Tibial artery (tissue), 4 donors: ENCODE measurements at regions not wholly inside any gene's neighbourhood (a gene's known extent, or its start where the extent isn't known, plus 50 kb on each side); places are given as distances from the start of the nearest gene placed in this dataset.

ENCODE experiments used
- DNase-seq, 2 donors: peaks; one replicate each; pipeline ENCODE4 v3.0.0-alpha.2; 2019
- H3K27ac ChIP-seq, 2 donors: fragments of 200-600 bp; sonication (generic) in 1 of 2; 1 replicate in 1 of 2; 2 replicates in 1 of 2; pipeline ENCODE4 v1.5.1; 2018 to 2019; ENCODE audit warnings: mild to moderate bottlenecking in 1 of 2
- H3K27me3 ChIP-seq, 2 donors: fragments of 200-600 bp; sonication (generic) in 1 of 2; one replicate each; pipeline versions ENCODE4 v1.5.1 to v1.6.0; 2016 to 2019
- H3K36me3 ChIP-seq, 3 donors: fragments of 200-600 bp; sonication (generic) in 2 of 3; one replicate each; pipeline ENCODE4 v1.5.1; 2016 to 2019; ENCODE audit warnings: mild to moderate bottlenecking in 2 of 3
- H3K4me1 ChIP-seq, 4 donors: fragments of 200-600 bp; sonication (generic) in 2 of 4; 1 replicate in 3 of 4; 2 replicates in 1 of 4; pipeline ENCODE4 v1.5.1; 2016 to 2019
- H3K4me3 ChIP-seq, 2 donors: fragments of 200-600 bp; sonication (generic) in 1 of 2; 1 replicate in 1 of 2; 2 replicates in 1 of 2; pipeline ENCODE4 v1.5.1; 2018 to 2019; ENCODE audit warnings: mild to moderate bottlenecking in 2 of 2
- H3K9me3 ChIP-seq, 3 donors: fragments of 200-600 bp; sonication (generic) in 1 of 3; one replicate each; pipeline ENCODE4 v1.5.1; 2016 to 2019
- intact Hi-C: fragments of 100-400 bp; cut with DNase I; formaldehyde crosslinking; loops from one replicate; pipeline ENCODE4 v1.15.0; 2023; ENCODE audit warnings: low total_unique reads
- TF ChIP-seq, protein P1 (sequence below), 2 experiments: fragments of 200-600 bp in 1 of 2; fragments of 450-650 bp in 1 of 2; IDR thresholded peaks; one replicate each; pipeline ENCODE4 v1.5.1; 2017 to 2019; ENCODE audit warnings: antibody characterized with exemption in 2 of 2, mild to moderate bottlenecking in 1 of 2, moderate library complexity in 1 of 2

DNA sequence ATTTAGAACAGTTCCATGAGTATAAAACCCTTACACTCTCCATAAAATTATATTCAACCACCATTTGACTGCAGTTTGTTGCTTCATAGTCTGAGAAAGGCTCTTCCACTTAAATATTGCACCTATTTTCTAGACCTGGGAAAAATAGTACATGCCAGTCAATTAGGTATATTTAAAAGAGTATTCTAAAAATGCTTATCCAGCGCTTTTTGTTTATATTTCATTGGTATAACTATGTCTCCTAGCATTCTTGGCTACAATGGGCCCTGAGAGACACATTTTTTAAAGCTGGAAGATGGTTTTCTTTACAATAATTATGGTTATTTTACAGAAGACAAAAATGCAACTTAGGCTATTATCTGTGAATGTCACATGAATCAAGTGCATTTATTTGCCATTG lies 439.4 kb downstream of the KCNJ18 start:
- Histone ChIP-seq H3K36me3 (no peaks in the 10 kb centered on the region), H3K27ac (no peak overlapping the region), H3K9me3 (no peaks in the 10 kb centered on the region), H3K4me1 (no peaks in the 10 kb centered on the region), H3K4me3 (no peak overlapping the region), H3K27me3 (no peaks in the 10 kb centered on the region)
- no peak for DNase-seq
- TF ChIP-seq, protein P1, sequence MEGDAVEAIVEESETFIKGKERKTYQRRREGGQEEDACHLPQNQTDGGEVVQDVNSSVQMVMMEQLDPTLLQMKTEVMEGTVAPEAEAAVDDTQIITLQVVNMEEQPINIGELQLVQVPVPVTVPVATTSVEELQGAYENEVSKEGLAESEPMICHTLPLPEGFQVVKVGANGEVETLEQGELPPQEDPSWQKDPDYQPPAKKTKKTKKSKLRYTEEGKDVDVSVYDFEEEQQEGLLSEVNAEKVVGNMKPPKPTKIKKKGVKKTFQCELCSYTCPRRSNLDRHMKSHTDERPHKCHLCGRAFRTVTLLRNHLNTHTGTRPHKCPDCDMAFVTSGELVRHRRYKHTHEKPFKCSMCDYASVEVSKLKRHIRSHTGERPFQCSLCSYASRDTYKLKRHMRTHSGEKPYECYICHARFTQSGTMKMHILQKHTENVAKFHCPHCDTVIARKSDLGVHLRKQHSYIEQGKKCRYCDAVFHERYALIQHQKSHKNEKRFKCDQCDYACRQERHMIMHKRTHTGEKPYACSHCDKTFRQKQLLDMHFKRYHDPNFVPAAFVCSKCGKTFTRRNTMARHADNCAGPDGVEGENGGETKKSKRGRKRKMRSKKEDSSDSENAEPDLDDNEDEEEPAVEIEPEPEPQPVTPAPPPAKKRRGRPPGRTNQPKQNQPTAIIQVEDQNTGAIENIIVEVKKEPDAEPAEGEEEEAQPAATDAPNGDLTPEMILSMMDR (IDR thresholded peaks at IDR 0.05), result no peak
- intact Hi-C loops, result no loop called here

DNA sequence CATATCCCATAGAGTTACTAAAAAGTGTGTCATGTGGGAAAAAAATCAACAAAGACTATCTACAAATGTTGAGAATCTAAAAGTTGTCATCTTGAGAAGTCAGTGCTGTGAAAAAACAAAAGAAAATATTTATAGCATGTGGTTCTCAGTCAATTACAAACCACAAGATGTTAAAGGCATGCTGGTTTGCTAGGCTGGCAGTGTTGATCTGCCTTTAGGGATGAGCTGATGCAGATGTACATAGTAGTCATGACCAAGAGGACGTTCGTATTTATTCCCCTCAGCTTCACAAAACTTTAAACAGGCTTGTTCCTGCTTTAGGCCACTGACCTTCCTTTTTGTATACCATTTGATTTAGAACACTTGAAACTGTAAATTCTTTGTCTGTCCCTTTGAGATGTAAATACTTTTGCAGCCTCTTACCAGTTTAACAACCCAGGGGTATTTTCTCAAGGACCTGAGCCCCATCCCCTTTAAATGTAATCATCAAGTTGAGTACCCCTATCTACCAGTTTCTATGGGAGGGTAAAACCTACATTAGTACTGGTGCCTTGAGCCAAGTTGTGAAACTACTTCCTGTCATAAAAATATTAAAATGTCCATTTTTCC lies 446.6 kb downstream of the KCNJ18 start:
- no peak for DNase-seq
- Histone ChIP-seq H3K9me3 (no peaks in the 10 kb centered on the region), H3K27me3 (no peaks in the 10 kb centered on the region), H3K27ac (no peak overlapping the region), H3K4me1 (no peaks in the 10 kb centered on the region), H3K4me3 (no peak overlapping the region), H3K36me3 (no peaks in the 10 kb centered on the region)
- intact Hi-C loops, result no loop called here
- TF ChIP-seq, protein P1 (IDR thresholded peaks at IDR 0.05), result no peak

DNA sequence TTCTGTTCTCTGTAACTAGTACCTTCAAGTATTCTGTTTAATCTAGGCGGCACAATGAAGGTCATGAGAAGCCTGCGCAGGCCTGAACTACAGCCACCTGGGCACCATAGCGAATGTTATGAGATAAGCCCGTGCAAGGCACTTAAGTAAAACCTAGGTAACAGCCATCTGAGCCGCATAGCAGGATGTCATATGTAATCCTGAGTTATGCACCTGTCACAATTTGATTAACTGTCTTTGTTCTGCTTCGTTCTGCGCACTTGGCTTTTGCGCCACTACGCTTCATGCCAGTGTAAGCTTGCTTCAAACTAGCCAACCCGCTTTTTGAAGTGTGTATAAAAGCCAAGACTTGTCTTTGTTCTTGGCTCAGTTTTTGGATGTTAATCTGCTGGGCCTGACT lies 449.8 kb downstream of the KCNJ18 start:
- Histone ChIP-seq H3K4me3 (no peak overlapping the region), H3K27ac (no peak overlapping the region), H3K36me3 (no peaks in the 10 kb centered on the region), H3K9me3 (no peaks in the 10 kb centered on the region), H3K27me3 (no peaks in the 10 kb centered on the region), H3K4me1 (no peaks in the 10 kb centered on the region)
- TF ChIP-seq, protein P1 (IDR thresholded peaks at IDR 0.05), result no peak
- intact Hi-C loops, result no loop called here
- no peak for DNase-seq

DNA sequence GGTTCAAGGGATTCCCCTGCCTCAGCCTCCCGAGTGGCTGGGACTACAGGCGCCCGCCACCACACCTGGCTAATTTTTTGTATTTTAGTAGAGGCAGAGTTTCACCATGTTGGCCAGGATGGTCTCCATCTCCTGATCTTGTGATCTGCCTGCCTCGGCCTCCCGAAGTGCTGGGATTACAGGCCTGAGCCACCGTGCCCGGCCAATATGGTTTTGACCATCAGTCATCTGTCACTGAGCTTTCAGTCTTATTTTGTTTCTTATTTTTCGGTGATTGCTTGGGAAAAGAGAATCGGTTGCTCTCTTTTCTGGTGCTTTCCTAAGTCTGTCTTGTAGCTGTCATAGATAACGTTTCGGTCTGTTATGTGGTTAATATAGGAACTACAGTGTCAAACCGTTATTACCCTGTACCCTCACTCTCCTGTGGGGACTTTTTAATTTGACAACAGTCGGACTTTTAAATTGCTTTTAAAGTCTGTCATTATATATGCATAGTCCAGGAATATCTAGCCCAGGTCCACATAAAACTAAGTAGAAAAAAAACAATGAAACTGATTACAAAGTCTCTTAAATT lies 453.4 kb downstream of the KCNJ18 start:
- DNase-seq, result peak in 1 of 2 donors; percentile 22
- H3K27me3 ChIP-seq, result no peaks in the 10 kb centered on the region
- no peaks in the 10 kb centered on the region for H3K4me1 ChIP-seq
- H3K27ac ChIP-seq, result no peak overlapping the region
- TF ChIP-seq, protein P1 (IDR thresholded peaks at IDR 0.05), result no peak
- no peak overlapping the region for H3K4me3 ChIP-seq
- no peaks in the 10 kb centered on the region for H3K9me3 ChIP-seq
- intact Hi-C loops, result no loop called here
- no peaks in the 10 kb centered on the region for H3K36me3 ChIP-seq

DNA sequence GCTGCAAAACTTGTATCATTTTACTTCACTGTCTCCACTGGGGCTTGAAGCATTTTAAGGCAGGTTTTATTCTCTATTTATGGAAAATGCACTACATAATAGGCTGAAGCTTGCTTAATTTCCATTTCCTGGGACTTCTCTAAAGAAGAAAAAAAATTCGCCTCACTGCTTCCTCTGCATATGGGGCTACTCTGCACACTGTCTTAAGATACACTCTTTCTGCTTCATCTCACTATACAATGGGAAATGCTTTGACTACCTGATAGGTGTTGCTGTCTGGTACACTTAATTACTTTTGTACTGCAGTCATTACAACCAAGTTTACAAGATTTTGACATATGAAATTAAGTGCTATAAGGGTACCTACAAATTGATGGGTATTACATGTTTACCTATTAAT lies 466.0 kb downstream of the KCNJ18 start:
- Histone ChIP-seq H3K36me3 (no peaks in the 10 kb centered on the region), H3K4me1 (no peaks in the 10 kb centered on the region), H3K27ac (no peak overlapping the region), H3K9me3 (peaks cover 0 to 3% (median 0%) of the 10 kb centered on the region in 3 donors), H3K27me3 (no peaks in the 10 kb centered on the region), H3K4me3 (no peak overlapping the region)
- intact Hi-C loops, result no loop called here
- DNase-seq, result no peak
- TF ChIP-seq, protein P1 (IDR thresholded peaks at IDR 0.05), result no peak
